ENCODE measurements at regions not wholly inside any gene's neighbourhood (a gene's known extent, or its start where the extent isn't known, plus 50 kb on each side); places are given as distances from the start of the nearest gene placed in this dataset.

- TF ChIP-seq, protein P1, sequence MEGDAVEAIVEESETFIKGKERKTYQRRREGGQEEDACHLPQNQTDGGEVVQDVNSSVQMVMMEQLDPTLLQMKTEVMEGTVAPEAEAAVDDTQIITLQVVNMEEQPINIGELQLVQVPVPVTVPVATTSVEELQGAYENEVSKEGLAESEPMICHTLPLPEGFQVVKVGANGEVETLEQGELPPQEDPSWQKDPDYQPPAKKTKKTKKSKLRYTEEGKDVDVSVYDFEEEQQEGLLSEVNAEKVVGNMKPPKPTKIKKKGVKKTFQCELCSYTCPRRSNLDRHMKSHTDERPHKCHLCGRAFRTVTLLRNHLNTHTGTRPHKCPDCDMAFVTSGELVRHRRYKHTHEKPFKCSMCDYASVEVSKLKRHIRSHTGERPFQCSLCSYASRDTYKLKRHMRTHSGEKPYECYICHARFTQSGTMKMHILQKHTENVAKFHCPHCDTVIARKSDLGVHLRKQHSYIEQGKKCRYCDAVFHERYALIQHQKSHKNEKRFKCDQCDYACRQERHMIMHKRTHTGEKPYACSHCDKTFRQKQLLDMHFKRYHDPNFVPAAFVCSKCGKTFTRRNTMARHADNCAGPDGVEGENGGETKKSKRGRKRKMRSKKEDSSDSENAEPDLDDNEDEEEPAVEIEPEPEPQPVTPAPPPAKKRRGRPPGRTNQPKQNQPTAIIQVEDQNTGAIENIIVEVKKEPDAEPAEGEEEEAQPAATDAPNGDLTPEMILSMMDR (IDR thresholded peaks at IDR 0.05): no peak
- TF ChIP-seq POLR2A (IDR thresholded peaks at IDR 0.05): no peak
- TF ChIP-seq EP300 (IDR thresholded peaks at IDR 0.05): no peak
Observed at GRCh38 chr13:90299238-90299637, 1048.2 kb upstream of the MIR17HG start.

All from ovary (tissue), 3 donors.